ENCODE measurements at regions not wholly inside any gene's neighbourhood (a gene's known extent, or its start where the extent isn't known, plus 50 kb on each side); places are given as distances from the start of the nearest gene placed in this dataset.

- TF ChIP-seq CTCF (IDR thresholded peaks at IDR 0.05) (no peak), POLR2A (IDR thresholded peaks at IDR 0.05) (no peak)
Measured at GRCh38 chr15:70509282-70509662, 254.1 kb downstream of the UACA start.
